ENCODE measurements at regions not wholly inside any gene's neighbourhood (a gene's known extent, or its start where the extent isn't known, plus 50 kb on each side); places are given as distances from the start of the nearest gene placed in this dataset.

DNA sequence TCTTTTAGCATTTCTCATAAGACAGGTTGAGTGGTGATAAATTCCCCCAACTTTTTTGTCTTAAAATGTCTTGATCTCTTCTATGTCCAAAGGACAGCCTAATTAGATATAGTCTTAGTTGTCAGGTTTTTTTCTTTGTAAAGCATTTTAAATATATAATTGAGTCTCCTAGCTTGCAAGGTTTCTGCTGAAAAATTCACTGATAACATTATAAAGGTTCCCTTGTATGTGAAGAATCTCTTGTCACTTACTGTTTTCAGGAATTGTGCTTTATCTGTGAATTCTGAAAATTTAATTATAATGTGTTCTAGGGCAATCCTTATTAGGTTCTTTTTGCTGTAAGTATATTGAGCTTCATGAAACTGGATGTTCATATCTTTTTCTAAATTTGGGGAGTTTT, 96.8 kb upstream of the ZNF92 start:
- TF ChIP-seq, protein P1, sequence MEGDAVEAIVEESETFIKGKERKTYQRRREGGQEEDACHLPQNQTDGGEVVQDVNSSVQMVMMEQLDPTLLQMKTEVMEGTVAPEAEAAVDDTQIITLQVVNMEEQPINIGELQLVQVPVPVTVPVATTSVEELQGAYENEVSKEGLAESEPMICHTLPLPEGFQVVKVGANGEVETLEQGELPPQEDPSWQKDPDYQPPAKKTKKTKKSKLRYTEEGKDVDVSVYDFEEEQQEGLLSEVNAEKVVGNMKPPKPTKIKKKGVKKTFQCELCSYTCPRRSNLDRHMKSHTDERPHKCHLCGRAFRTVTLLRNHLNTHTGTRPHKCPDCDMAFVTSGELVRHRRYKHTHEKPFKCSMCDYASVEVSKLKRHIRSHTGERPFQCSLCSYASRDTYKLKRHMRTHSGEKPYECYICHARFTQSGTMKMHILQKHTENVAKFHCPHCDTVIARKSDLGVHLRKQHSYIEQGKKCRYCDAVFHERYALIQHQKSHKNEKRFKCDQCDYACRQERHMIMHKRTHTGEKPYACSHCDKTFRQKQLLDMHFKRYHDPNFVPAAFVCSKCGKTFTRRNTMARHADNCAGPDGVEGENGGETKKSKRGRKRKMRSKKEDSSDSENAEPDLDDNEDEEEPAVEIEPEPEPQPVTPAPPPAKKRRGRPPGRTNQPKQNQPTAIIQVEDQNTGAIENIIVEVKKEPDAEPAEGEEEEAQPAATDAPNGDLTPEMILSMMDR (IDR thresholded peaks at IDR 0.05; ENCODE audit: insufficient read depth, low read depth, low read length): no peak
- no peak for TF ChIP-seq EZH2 (IDR thresholded peaks at IDR 0.05; ENCODE audit: insufficient read depth, low read length)
